Stimulated activated CD4-positive, alpha-beta T cell treated with anti-CD3 and anti-CD28 coated beads, Interleukin-4, amount 100 ng/mL, for 48 hours (primary cell): ENCODE measurements at regions not wholly inside any gene's neighbourhood (a gene's known extent, or its start where the extent isn't known, plus 50 kb on each side); places are given as distances from the start of the nearest gene placed in this dataset.

Experiments used
- DNase-seq, 2 donors: peaks; one replicate each; pipeline ENCODE4 v3.0.0-alpha.2; 2020; ENCODE audit warnings: low read depth in 2 of 2

GRCh38 chr2:237150186-237150585 lies 64.5 kb downstream of the COPS8 start:
- DNase-seq = no peak

DNA sequence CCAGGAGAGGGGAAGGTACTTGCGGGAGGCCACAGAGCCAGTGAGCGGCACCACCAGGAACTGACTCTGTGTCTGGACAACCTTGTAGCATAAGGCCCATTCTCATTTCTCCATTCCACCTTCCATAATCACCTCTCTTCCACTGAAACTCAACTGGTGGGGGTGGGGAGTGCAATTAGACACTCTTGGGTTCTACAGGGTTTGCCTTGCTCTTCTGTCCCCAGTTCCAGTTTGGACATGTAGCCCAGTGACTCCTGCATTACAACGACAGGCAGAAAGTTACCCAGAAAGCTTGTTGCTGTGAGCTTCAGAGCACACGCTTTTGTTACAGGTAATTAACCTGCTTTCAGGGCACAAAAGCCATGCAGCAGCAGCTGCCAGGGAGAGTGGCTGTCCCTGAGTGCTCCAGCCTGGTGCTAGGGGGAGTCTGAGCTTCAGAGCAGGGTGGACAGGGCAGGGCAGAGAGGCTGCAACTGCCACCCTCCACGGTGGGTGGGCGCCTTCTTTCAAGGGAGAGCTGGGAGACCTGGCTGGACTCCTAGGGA lies 65.2 kb downstream of the COPS8 start:
- DNase-seq = no peak

DNA sequence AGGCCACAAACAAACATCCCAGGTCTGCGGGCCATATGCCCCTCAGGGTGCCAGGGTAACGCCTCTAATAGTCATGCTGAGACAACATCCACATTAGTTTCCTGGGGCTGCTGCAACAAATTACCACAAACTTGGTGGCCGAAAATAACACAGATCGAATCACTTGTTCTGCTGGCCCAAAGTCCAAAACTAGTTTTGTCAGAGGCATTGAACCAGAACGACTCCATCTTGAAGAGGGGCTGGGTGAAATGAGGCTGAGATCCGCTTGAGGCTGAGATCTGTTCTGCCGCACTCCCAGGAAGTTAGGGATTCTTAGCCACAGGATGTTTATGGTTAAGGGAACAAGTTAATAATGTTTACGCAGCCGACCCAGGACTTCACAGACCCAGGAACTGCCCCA lies 66.7 kb downstream of the COPS8 start:
- no peak for DNase-seq

- DNase-seq = no peak
These were observed 67.5 kb downstream of the COPS8 start for GRCh38 chr2:237153181-237153580.

DNA sequence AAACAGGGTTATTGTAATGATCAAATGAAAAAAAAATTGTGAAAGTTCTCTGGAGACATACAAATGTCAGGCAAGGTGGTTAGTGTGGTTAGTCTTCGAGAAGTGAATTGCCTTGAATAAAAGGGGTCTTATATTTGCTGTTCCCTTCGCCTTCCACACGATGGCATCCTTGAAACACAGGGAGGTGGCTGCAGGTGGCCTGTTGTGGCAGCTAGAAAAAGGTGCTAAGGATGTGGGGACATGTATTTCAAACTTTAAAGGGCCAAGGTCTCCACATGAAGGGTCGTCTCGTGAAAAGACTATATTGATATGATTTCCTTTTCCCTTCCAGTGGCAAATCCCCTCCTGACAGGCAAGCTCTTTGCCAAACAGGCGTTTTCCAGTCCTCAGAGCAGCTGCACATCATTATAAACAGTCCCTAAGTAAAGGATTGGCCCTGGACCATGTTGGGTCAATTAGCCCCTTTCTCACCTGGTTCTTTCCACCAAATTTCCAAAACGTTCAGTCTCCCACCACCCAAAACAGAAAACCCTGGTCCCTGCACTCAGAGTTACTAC lies 68.5 kb downstream of the COPS8 start:
- DNase-seq = peak; percentile 36 to 41

GRCh38 chr2:237154884-237155851 lies 69.5 kb downstream of the COPS8 start:
- peak in 1 of 2 donors; percentile 24 for DNase-seq

- DNase-seq = peak; percentile 38 to 62
These were observed 70.6 kb downstream of the COPS8 start for GRCh38 chr2:237156031-237156856.

DNA sequence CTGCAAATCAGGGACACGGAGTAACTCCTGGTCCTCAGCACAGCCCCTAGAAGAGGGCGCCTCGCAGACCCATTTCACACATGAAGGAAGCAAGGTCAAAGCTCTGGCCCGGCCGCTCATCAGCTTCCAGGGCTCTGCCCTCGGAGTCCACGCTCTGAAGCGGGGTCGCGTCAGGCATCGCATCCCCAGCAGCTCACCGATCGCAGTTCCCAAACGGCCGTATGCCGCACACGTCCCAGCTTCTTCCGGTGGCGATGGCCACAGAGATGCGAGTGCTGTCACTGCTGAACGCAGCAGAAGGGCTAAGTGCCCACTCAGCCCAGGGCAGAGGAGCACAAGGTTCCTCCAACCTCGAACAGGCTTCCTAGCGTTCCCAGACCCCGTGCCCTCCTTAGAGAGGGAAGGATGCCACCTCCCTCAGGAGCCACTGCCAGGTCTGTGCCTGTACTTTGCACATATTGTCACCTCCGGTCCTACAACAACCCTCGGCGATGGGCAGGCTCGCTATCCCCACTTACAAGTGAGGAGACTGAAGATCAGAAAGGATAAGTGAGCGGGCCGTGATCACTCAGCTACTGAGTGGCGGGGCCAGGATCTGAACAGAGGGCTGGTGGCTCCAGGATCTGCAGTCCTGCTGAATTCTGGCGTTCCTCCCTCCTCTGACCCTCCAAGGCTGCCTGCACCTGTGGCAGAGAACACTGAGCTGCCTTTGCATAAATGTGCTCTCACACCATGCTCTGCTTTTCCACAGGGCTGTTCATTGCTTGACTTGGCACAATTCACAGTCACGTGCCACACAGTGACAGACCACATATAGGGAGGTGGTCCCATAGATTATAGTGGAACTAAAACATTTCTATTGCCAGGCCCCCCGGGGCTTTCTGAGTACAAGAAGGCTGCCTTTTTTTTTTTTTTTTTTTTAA lies 71.4 kb downstream of the COPS8 start:
- DNase-seq = no peak

DNA sequence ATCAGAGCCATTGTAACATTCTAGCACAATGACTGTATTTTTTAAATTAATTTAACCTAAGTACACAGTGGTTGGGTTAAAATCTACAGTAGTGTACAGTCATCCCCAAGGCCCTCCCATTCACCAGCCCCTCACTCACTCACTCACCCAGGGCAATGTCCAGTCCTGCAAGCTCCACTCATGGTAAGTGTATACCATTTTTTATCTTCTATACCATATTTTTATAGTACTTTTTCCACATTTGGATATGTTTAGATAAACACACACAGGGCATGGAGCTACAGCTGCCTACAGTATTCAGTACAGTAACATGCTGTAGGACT lies 72.1 kb downstream of the COPS8 start:
- no peak for DNase-seq

DNA sequence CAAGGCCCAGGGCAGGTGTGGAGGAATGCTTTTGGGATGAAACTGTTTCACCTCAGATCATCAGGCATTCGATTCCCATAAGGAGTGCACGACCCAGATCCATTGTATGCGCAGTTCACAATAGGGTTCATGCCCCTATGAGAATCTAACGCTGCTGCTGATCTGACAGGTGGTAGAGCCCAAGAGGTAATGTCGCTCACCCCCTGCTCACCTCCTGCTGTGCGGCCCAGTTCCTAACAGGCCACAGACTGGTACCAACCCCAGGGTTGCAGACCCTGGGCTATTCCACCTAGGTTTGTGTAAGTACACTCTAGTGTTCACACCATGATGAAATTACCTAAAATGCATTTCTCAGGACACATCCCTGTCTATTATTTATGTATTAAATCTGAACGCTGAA lies 72.5 kb downstream of the COPS8 start:
- no peak for DNase-seq

GRCh38 chr2:237159006-237159911 lies 73.6 kb downstream of the COPS8 start:
- DNase-seq = no peak

- no peak for DNase-seq
These were observed 74.7 kb downstream of the COPS8 start for GRCh38 chr2:237160271-237160919.

DNA sequence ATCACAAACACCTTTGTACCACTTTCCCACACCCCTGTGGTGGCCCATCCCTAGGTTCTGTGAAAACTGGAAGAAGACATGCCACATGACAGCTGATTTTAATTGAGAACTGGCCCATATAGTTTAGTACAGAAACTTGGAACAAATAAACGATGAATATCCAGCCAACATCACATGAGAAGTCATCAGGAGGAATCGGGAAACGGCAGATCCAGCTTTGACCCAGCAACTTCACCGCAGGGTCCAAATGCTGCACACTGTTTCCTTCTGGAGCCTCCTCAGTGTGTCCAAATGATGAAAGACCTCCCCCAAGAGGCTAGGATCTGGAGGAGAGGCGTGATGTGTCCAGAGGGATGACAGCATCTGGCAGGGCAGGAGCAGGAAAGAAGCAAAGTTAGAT lies 75.5 kb downstream of the COPS8 start:
- DNase-seq = no peak

DNA sequence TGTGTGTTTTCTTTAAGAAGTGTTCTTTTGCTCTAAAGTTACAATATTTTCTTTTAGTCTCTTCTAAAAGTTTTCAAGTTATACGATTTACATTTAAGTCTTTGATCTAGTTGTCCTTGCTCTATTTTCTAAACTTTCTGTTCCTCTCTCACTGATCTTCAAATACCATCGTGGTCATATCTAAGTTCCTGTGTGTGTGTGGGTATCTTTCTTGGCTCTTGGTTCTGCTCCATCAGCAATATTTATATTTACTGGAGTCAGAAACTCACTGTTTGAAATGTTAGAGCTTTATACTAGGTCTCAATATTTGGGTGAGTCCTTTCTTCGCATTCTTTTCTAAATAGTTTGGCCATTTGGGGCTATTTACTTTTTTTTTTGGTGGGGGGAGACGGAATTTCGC lies 77.3 kb downstream of the COPS8 start:
- DNase-seq = no peak

- DNase-seq = no peak
These were observed 78.9 kb downstream of the COPS8 start for GRCh38 chr2:237164474-237165042.

GRCh38 chr2:237165405-237166276 lies 80.0 kb downstream of the COPS8 start:
- DNase-seq = no peak

DNA sequence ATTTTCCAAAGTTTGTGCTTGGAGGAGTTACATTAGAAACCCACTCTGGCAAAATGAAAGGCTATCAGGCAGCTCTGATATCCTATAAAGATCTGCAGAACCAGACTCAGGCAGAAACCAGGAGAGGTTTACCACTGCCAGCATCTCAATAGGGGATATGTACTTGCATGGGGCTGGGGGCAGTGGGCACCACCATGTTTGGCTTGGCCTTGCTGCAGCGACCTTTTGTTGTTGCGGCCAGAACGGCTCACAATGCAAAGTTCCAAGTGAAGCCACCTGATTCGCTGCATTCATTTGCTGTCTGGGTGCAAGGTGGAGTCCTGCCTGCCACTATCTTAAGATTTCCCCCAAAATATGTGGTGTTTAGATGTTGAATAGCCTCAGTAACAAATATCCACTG lies 81.3 kb downstream of the COPS8 start:
- DNase-seq = no peak

GRCh38 chr2:237167934-237168333 lies 82.2 kb downstream of the COPS8 start:
- DNase-seq = no peak
